ENCODE measurements at regions not wholly inside any gene's neighbourhood (a gene's known extent, or its start where the extent isn't known, plus 50 kb on each side); places are given as distances from the start of the nearest gene placed in this dataset.
"Not testable (repeated sequence)": the region's sequence is repeated elsewhere in the genome, so short reads cannot be mapped to it uniquely, and the experiment has no call there.

DNA sequence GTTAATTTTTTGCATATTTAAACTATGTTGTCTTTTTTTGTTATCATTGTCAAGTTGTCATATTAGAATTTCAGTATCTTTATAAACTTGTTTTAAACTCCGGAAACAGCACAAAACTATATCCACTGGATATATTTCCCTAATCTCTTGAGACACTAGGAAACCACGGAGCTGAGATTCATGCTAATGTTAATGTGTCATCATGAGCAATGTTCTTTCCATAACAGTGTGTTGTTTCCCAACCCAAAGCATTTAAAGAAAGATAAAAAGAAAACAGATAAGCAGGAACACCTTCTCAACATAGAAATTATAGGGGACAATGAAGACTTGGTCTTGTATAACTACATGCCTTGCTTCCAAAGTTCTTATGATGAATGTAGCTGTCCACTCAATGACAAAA, 626.2 kb upstream of the TMPRSS15 start:
- in situ Hi-C loops (cut with MboI; ENCODE audit: low sequenced_read_pairs) = no loop called here

DNA sequence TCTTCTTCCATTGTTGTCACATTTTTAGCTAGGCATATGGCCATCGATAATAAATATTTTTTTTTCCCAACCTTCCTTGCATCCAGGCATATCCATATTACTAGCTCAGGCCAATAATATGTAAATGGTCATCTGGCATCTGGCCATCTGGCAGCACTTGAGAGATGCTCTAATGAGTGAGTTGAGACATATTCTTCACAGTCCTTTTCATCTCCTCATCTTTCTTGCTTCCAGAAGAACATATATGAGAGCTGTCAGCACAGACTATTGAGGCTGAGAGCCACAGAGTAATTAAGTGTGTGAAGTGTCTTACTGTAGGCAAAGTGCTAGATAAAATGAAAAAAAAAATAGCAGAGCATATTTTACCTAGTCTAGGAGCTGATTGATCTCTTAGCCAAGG, 628.4 kb upstream of the TMPRSS15 start:
- in situ Hi-C loops (cut with MboI; ENCODE audit: low sequenced_read_pairs) = no loop called here

DNA sequence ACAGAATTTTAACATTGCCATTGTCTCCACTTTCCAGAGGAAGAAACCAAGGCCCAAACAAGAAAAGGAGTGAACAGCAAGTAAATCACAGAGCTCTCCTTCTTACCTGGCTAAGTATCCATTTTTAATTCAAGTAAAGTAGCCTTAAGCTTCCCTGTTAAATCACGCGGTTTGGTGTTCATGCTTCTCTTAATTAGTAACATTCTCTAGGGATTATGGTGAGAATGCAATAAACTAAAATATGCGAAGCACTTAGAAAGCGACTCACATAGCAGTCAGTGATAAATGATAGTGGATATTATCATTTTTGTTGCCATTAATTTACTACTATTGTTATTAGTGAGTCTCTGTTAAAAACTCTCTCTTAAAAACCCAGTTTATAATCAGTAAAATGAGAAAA, 630.5 kb upstream of the TMPRSS15 start:
- in situ Hi-C loops (cut with MboI; ENCODE audit: low sequenced_read_pairs) = no loop called here

DNA sequence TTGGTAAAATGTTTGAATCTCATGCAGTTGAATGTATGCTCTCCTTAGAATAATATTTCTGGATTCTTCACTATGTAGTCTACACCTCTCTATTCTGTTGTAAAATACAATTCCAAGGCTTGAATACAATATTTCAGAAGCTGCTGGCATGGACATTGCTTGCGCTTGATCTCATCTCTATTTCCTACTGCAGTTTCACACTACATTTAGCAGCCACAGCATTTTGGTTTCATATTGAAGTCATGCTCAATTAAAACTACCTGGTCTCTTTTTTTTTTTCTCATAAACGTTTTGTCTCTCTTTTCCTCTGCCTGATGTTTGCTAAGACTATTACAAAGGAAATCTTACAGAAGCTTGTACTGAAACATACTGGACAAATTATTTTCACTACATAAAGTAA, 631.0 kb upstream of the TMPRSS15 start:
- in situ Hi-C loops (cut with MboI; ENCODE audit: low sequenced_read_pairs) = no loop called here

DNA sequence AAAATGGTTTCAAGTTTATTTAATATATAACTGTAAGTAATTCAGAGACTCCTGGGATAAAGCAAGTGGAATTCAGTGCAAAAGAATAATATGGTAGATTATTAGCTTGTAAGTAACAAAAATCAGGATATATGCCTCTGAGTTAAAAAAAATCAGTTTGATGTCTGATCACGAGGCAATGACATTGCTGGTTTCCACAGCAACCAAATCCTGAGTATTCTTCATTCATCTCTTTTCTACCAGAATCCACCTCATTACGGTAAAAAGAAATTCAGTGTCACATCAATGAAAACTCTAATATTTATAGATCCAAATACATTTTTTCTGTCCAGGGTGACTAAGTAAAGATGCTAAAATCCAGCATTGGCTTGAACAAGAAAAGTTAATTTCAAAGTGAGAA, 642.3 kb upstream of the TMPRSS15 start:
- in situ Hi-C loops (cut with MboI; ENCODE audit: low sequenced_read_pairs) = no loop called here

DNA sequence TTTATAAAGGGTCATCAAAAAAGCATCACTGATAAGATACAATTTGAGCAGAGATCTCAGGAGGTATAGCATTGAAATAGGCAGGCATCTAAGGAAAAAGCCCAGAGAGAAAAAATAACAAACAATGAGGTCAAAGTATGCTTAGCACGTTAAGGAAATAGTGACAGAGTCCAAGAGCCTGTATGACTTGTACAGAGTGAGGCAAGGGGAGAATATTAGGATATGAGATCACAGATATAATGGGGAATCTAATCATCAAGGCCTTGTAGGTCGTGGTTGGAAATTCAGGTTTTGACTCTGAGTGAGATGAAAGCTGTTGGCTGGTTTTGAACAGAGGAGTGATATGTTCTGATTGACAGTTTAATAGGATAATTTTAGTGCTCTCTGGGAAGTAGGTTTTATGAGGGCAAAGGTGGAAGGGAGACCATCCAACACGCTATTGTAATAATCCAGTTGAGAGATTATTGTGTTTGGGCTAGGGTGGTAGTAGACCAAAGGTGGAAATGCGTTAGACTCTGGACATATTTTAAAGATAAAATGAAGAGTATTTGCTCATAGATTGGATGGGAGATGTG, 644.6 kb upstream of the TMPRSS15 start:
- in situ Hi-C loops (cut with MboI; ENCODE audit: low sequenced_read_pairs) = no loop called here

DNA sequence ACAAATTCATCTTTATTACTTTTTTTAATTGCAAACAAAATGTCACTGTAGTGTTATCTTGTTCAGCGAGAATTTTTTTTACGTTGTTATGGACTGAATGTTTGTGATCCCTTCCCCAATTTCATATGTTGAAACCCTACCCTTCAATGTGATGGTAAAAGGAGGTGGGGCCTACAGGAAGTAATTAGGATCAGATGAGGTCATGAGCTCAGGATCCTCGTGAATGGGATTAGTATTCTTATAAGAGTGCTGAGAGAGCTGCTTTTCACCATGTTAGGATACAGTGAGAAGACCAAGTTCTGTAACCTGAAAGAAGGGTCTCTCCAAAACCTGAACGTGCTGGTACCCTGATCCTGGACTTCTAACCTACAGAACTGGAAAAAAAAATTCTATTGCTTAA, 646.0 kb upstream of the TMPRSS15 start:
- in situ Hi-C loops (cut with MboI; ENCODE audit: low sequenced_read_pairs) = no loop called here

DNA sequence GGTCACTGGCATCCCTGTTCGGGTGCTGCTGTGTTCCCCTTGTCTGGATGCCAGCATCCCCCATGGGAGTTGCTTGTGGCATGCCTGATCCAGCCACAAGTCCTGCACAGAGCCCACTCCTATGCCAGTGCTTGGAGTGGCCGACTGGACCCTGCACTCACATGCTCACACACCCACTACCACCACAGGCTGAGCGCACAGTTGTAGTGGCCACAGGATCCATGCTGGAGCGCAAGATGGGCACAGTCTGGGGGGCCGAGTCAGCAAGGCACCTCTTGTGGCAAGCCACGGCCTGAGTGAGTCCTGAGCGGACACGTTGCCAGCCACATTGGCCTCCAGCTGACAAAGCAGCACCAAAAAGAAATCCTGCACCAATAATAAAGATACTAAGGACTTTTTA, 661.6 kb upstream of the TMPRSS15 start:
- in situ Hi-C loops (cut with MboI; ENCODE audit: low sequenced_read_pairs) = loop anchor here (25.0 kb wide), 1 partner anchor 103 kb away; no protein-coding TSS in a partner anchor

DNA sequence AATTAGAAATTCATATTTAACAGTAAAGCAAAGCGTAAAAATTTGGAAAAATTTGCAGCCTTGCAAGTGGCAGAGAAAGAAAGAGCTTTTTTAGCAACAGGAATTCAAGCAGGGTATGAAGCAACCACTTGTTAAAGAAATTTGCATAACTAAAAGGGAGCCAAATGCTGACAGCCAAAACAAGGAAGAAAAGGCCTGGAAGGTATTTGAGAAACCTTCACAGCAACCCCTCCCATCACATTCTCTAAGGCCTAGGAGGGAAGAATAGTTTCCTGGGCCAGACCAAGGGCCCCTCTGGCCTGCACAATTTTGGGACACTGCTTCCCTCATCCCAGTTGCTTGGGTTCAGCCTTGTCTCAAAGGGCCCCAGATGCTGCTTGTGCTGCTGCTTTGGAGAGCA, 672.4 kb upstream of the TMPRSS15 start:
- in situ Hi-C loops (cut with MboI; ENCODE audit: low sequenced_read_pairs) = no loop called here

DNA sequence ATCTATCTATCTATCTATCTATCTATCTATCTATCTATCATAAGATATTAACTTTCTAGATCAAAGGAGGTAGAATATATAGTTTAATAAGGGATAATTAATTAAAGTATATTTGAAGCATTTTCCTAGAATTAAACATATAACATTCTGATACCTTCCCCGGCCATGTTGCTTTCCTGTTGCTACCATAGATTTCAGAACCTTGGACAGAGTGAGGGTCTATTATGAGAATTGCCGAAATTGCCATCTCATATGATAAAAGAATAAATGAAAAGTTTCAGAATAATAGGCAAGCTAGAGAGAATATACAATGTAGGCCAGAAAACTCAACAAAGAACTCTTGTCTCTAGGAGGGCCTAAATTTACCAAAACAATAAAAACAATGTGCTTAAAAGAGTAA, 706.1 kb upstream of the TMPRSS15 start:
- in situ Hi-C loops (cut with MboI; ENCODE audit: low sequenced_read_pairs) = no loop called here

DNA sequence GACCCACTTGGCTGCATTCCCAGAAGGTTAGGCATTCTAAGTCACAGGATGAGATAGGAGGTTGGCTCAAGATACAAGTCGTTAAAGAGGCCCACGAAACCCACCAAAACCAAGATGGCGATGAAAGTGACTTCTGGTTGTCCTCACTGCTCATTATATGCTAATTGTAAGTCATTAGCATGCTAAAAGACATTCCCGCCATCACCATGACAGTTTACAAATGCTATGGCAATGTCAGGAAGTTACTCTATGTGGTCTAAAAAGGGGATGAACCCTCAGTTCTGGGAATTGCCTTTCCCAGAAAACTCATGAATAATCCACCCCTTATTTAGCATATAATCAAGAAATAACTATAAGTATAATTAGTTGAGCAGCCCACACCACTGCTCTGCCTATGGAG, 715.7 kb upstream of the TMPRSS15 start:
- in situ Hi-C loops (cut with MboI; ENCODE audit: low sequenced_read_pairs) = not testable (repeated sequence)

DNA sequence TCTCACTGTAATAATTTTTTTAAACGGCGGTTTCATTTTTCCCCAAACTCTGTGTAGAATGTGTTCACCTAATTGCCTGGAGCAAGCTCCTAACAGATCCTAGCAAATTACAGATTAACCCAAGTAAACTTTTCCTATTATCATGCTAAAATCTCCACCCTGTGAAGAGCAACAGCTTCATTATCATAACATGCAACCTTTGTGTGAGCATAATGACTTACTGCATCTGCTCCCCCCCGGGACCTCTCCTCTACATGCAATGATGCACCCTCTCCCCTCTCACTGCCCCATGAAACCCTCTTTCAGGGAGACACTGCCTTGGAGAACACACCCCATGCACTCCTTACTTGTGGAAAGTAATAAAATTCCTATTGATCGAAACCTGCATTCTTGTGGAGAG, 717.0 kb upstream of the TMPRSS15 start:
- in situ Hi-C loops (cut with MboI; ENCODE audit: low sequenced_read_pairs) = no loop called here

DNA sequence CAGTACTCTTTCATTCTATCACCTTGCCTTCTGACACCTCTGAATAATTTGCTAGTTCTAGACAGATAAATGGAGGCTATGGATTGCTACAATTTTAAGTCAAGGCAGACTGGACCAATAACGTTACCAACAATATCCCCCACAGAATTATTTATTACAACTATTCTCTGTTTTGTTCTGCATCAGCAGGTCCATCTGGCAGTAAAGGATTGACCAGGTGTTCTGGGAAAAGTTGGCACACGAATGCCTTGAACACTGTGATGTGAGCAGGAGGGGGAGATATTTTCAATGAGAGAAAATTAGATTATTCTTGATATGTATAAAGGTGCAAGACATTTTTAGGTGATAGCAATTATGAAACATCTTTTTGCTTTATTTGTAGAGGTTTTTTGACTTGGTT, 718.8 kb upstream of the TMPRSS15 start:
- in situ Hi-C loops (cut with MboI; ENCODE audit: low sequenced_read_pairs) = no loop called here

DNA sequence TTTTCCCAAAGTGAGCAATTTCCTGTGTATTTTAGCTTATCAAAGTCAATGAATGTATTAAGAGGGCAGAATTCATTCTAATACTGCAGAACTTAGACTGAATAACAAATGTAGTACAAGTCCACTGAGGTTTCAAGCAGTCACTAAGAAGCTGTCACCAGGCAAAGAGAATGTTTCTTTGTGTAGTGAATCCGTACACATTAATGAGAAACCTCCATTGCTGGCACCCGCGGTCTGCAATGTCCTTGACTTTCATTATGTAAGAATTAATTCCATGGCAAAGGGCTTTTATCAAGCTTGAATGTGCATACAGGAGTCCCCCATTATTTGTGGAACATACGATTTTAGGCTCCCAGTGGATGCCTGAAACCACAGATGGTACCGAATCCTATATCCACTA, 719.5 kb upstream of the TMPRSS15 start:
- in situ Hi-C loops (cut with MboI; ENCODE audit: low sequenced_read_pairs) = no loop called here

DNA sequence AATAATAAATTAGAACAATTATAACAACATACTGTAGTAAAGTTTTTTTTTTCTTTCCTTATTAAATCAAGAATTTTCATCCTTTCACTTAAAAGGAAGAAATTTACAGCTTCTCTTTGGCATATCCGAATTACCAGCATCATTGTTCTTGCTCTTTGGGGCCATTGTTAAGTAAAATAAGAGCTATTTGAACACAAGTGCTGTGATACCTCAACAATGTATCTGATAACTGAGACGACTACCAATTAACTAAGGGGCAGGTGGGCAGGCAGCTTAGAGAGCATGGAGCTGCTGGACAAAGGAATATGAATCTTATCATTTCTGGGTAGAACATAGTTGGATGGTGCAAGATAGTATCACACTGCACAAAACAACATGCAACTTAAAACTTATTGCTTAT, 719.9 kb upstream of the TMPRSS15 start:
- in situ Hi-C loops (cut with MboI; ENCODE audit: low sequenced_read_pairs) = no loop called here

DNA sequence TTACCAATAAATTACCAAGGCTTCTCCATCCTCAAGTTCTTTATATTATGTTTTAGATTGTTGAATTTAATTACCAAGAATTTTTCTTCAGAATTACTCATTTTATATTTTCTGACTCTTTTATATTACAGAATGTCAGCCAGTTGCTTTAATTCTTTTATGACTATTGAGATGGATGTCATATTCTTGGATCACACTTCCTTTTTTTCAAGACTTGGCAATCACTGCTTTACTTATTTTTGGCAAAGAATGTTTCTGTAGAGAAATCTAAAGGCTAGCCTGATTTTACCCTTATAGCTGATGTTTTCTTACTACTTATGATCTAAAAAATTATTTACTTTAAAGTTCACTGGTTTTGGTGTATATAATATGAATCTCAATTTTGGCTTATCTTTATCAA, 721.1 kb upstream of the TMPRSS15 start:
- in situ Hi-C loops (cut with MboI; ENCODE audit: low sequenced_read_pairs) = no loop called here

DNA sequence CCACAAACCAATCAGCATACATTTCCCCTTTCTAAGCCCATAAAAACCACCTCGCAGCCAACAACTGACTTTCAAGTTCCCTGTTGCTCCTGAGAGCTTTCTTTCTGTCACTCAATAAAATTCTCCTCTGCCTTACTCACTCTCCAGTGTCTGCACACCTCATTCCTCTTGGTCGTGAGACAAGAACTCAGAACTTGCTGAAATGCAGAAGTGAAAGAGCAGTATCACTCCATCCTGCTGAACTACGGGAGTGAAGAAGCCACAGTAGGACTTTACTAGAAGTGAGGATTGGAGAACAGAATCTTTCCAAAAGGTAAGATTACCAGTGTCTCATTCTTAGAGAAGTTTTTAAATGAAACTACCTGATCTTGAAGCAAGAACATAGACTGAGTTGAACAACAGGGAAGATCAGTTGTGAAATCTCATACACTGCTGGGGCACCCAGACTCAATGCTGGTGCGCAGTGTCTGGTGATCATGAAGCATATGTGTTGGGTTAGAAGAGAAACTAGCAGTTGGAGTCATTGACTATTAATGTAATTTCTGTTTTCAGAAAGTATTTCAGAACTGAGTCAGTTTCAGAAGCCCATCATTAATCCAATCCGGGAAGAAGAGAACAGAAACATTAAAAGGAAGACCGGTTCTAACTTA, 726.9 kb upstream of the TMPRSS15 start:
- in situ Hi-C loops (cut with MboI; ENCODE audit: low sequenced_read_pairs) = no loop called here

DNA sequence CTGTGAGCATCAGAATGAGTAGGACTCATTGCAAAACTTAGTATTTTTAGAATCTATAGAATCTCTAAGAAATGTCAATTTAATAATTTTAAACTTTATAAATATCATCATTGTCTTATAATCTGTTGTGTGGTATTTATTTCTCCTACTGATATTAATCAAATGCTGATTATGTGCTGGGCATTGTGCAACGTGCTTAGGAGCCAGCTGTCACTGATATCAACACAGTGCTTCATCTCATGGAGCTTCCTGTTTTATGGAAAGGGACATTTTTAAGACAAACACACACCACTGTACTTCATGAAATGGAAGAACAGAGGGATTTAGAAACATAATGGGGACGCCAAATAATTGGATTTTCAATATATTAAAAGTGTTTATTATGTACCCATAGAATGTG, 737.9 kb upstream of the TMPRSS15 start:
- in situ Hi-C loops (cut with MboI; ENCODE audit: low sequenced_read_pairs) = no loop called here

DNA sequence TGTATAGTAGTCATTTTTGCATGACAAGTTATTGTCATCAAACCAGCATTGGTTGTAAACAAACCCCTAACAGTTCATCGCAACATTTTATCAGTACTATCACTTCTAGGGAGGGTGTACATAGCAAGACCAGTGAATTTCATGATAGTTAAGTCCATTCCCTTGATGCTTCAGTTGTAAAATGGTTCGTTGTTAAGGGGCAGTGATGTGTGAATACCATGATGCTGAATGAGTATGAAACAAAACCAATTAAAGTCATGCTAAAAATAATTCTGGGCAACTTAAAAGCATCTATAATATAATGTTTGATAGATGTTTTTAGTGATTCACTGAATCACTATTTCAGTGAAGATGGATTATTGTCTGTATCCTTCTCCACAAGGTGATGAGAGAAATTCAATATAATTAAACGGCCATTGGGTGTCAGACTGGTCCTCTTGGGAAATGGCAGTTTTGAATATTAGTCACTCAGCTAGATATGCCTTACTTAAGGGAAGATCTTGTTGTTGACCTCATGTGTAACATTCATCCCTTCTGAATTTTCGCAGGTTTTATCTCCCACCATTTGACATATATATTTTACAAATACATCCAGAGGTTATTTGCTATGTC, 742.2 kb upstream of the TMPRSS15 start:
- in situ Hi-C loops (cut with MboI; ENCODE audit: low sequenced_read_pairs) = no loop called here

DNA sequence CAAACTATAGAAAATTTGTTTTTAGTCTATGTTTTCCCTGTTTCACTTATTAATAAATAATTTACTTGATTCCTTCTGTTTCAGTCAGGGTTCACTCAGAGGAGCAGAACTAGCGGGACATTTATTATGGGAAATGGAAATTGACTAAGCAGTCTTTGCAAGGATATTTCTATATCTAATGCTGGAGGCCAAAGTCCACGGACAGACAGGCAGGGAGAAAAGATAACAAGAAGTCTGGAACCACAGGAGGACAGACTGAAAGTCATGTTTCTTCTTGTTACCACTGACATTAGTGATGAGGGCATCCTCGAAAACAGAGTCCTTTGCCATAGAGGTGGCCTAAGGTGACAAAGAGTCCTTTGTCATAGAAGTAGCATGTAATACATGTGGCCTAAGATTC, 744.5 kb upstream of the TMPRSS15 start:
- in situ Hi-C loops (cut with MboI; ENCODE audit: low sequenced_read_pairs) = no loop called here

DNA sequence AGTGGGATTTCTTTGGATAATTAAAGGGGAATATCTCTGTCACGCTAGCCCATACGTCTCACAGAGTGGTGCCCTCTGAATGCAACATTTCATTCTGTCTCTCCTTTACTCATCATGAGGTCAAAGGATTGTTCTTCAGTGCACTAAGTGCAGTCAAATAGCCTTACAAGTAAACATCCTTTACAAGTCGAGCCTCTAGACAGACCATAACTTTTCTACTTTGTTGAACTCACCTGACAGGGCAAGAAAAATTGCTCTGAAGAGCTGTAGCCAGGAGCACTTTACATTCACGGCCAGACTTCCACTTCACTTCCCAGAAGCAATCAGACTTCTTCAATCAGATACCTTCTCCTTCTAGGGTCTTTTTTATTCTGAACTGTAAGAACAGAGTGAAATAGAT, 768.0 kb upstream of the TMPRSS15 start:
- in situ Hi-C loops (cut with MboI; ENCODE audit: low sequenced_read_pairs) = no loop called here

DNA sequence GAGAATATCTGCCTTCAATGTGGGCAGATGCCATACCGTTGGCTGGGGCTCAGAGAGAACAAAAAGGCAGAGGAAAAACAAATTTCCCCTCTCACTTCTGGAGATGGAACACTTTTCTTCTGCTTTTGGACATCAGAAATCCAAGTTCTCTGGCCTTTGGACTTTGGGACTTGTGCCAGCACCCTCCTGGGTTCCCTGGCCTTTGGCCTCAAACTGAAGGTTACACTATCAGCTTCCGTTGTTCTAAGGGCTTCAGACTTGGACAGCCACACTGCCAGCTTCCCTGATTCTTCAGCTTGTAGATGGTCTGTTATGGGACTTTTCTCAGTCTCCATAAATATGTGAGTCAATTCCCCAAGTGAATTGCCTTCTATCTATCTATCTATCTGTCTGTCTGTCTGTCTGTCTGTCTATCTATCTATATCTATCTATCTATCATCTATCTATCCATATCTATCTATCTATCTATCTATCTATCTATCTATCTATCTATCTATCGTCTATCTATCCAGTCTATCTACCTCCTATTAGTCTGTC, 778.1 kb upstream of the TMPRSS15 start:
- in situ Hi-C loops (cut with MboI; ENCODE audit: low sequenced_read_pairs) = no loop called here

All from HL-60/S4 treated with retinoic acid at 250 ng/mL for 4 days and 3 days (cell line).